IMR-90 (cell line): ENCODE measurements at regions not wholly inside any gene's neighbourhood (a gene's known extent, or its start where the extent isn't known, plus 50 kb on each side); places are given as distances from the start of the nearest gene placed in this dataset.

Experiments
- ATAC-seq: fragments of 200-7000 bp; cut with Tn5 transposase; 2 replicates; pipeline ENCODE4 v1.9.1; 2020; ENCODE audit warnings: low read depth, mild to moderate bottlenecking, moderate library complexity
- BruUV-seq: library from RNA; stranded (reverse); fragments of 400-500 nt; replicated peaks from 2 replicates; lab custom pipeline; 2021; lab: Mats Ljungman, UMichigan
- CTCF ChIA-PET: fragments of 300-600 bp; formaldehyde crosslinking; extraction: SDS; loops from one replicate; lab custom pipeline; 2021; ENCODE audit warnings: antibody characterized with exemption; lab: Yijun Ruan, JAX
- POLR2A ChIA-PET: fragments of 300-600 bp; sonication (Branson Sonifier 250); formaldehyde crosslinking; loops from one replicate; lab custom pipeline; 2022; ENCODE audit warnings: antibody characterized with exemption; ENCODE audit not compliant: unreplicated experiment; lab: Charles Lee
- DNase-seq: peaks from one replicate; pipeline ENCODE4 v3.0.0; 2013
- H2AFZ ChIP-seq: replicated peaks from 2 replicates; pipeline ENCODE3; 2013; ENCODE audit warnings: low read length, mild to moderate bottlenecking; ENCODE audit not compliant: poor library complexity
- H2AK5ac ChIP-seq: 2 replicates; pipeline ENCODE4 v1.6.1; 2013; ENCODE audit warnings: low read depth, low read length, inconsistent platforms
- H2AK9ac ChIP-seq: replicated peaks from 2 replicates; pipeline ENCODE3; 2013; ENCODE audit warnings: mild to moderate bottlenecking, low read depth, low read length, moderate library complexity; ENCODE audit not compliant: poor library complexity
- H2BK120ac ChIP-seq: 2 replicates; pipeline ENCODE4 v1.6.1; 2013; ENCODE audit warnings: low read depth, low read length, inconsistent platforms
- H2BK15ac ChIP-seq: 3 replicates; pipeline ENCODE4 v1.6.1; 2013; ENCODE audit warnings: low read depth, low read length, inconsistent platforms
- H2BK20ac ChIP-seq: 2 replicates; pipeline ENCODE4 v1.6.1; 2013; ENCODE audit warnings: low read depth, mild to moderate bottlenecking, inconsistent platforms, low read length, moderate library complexity
- H2BK5ac ChIP-seq: 2 replicates; pipeline ENCODE4 v1.6.1; 2013; ENCODE audit warnings: mild to moderate bottlenecking, low read depth, low read length, inconsistent platforms; ENCODE audit not compliant: poor library complexity, severe bottlenecking
- H3K14ac ChIP-seq: replicated peaks from 2 replicates; pipeline ENCODE4 v1.6.1; 2013; ENCODE audit warnings: low read depth, low read length, inconsistent platforms
- H3K18ac ChIP-seq: 2 replicates; pipeline ENCODE4 v1.6.1; 2013; ENCODE audit warnings: low read depth, low read length, control low read depth
- H3K23ac ChIP-seq: 2 replicates; pipeline ENCODE4 v1.6.1; 2013; ENCODE audit warnings: low read depth, low read length, inconsistent platforms
- H3K27ac ChIP-seq: 2 replicates; pipeline ENCODE4 v1.5.1; 2013; ENCODE audit warnings: mild to moderate bottlenecking, control low read depth, low read length; ENCODE audit not compliant: insufficient read depth
- H3K27me3 ChIP-seq: 2 replicates; pipeline ENCODE4 v1.6.1; 2013; ENCODE audit warnings: low read length; ENCODE audit not compliant: control insufficient read depth, insufficient read depth
- H3K36me3 ChIP-seq: 2 replicates; pipeline ENCODE4 v1.6.1; 2013; ENCODE audit warnings: low read length, mixed read lengths; ENCODE audit not compliant: control insufficient read depth, insufficient read depth
- H3K4ac ChIP-seq: 2 replicates; pipeline ENCODE4 v1.6.1; 2013; ENCODE audit warnings: low read depth, low read length, inconsistent platforms
- H3K4me1 ChIP-seq: 2 replicates; pipeline ENCODE4 v1.6.1; 2013; ENCODE audit warnings: low read length, mixed read lengths; ENCODE audit not compliant: control insufficient read depth, insufficient read depth
- H3K4me2 ChIP-seq: 2 replicates; pipeline ENCODE4 v1.6.1; 2013; ENCODE audit warnings: low read depth, mild to moderate bottlenecking, control low read depth, low read length, moderate library complexity
- H3K4me3 ChIP-seq: 2 replicates; pipeline ENCODE4 v1.5.1; 2013; ENCODE audit warnings: low read depth, mild to moderate bottlenecking, control low read depth, low read length, moderate library complexity; ENCODE audit not compliant: insufficient read depth
- H3K56ac ChIP-seq: 2 replicates; pipeline ENCODE4 v1.6.1; 2013; ENCODE audit warnings: low read length, inconsistent platforms; ENCODE audit not compliant: insufficient read depth; ENCODE audit errors: extremely low read depth
- H3K79me1 ChIP-seq, 2 experiments: 2 replicates each; pipeline ENCODE4 v1.6.1; 2013; ENCODE audit warnings: low read length in 2 of 2, inconsistent platforms in 1 of 2, low read depth in 1 of 2
- H3K9ac ChIP-seq: 2 replicates; pipeline ENCODE4 v1.6.1; 2013; ENCODE audit warnings: low read depth, low read length, control low read depth
- H3K9me1 ChIP-seq: 2 replicates; pipeline ENCODE4 v1.6.1; 2013; ENCODE audit warnings: low read length, inconsistent platforms; ENCODE audit not compliant: insufficient read depth
- H3K9me3 ChIP-seq: 2 replicates; pipeline ENCODE4 v1.6.1; 2013; ENCODE audit warnings: low read length; ENCODE audit not compliant: control insufficient read depth, insufficient read depth
- H4K20me1 ChIP-seq: 2 replicates; pipeline ENCODE4 v1.6.1; 2013; ENCODE audit warnings: low read length, inconsistent platforms; ENCODE audit not compliant: insufficient read depth
- H4K5ac ChIP-seq: 2 replicates; pipeline ENCODE4 v1.6.1; 2013; ENCODE audit warnings: mild to moderate bottlenecking, low read depth, low read length, control low read depth
- H4K8ac ChIP-seq, 2 experiments: 2 replicates each; pipeline ENCODE4 v1.6.1; 2013; ENCODE audit warnings: low read depth in 2 of 2, low read length in 2 of 2, control low read depth in 1 of 2, inconsistent platforms in 1 of 2
- H4K91ac ChIP-seq: 2 replicates; pipeline ENCODE4 v1.6.1; 2013; ENCODE audit warnings: low read depth, low read length, inconsistent platforms; ENCODE audit not compliant: insufficient read depth
- MAFK ChIP-seq: IDR thresholded peaks from 2 replicates; pipeline ENCODE4 v1.6.1; 2012; ENCODE audit warnings: low read depth, low read length, improper control_type of control experiment
- MAZ ChIP-seq: IDR thresholded peaks from 2 replicates; pipeline ENCODE4 v1.6.1; 2012; ENCODE audit warnings: low read depth, mild to moderate bottlenecking, low read length, improper control_type of control experiment, moderate library complexity, borderline replicate concordance
- WGBS, 2 experiments: methylation state at CpG; one replicate each; pipeline versions ENCODE4 v1.1.5 to v1.1.7; 2013; ENCODE audit warnings: missing lambda C conversion rate in 2 of 2; ENCODE audit not compliant: insufficient read length in 1 of 2; ENCODE audit errors: extremely low coverage in 2 of 2; 5-methylcytosine and 5-hydroxymethylcytosine counted together
- dilution Hi-C: fragments of 300-500 bp; cut with HindIII; formaldehyde crosslinking; loops from one replicate; pipeline ENCODE4 v1.14.3; 2018; ENCODE audit warnings: low sequenced_read_pairs; ENCODE audit not compliant: unreplicated experiment
- in situ Hi-C: fragments of 300-500 bp; cut with MboI; formaldehyde crosslinking; loops from 3 replicates; pipeline ENCODE4 v1.14.3; 2019; ENCODE audit warnings: low sequenced_read_pairs, inconsistent platforms, mixed read lengths
- intact Hi-C: fragments of 100-400 bp; cut with micrococcal nuclease; formaldehyde crosslinking; loops from 2 replicates; pipeline ENCODE4 v1.10.0; 2022

GRCh38 chr2:107760620-107761364, 65.9 kb upstream of the RGPD4 start:
- no peak overlapping the region for H3K23ac ChIP-seq
- no peak overlapping the region for H4K91ac ChIP-seq
- no peak overlapping the region for H2AK9ac ChIP-seq
- no peaks in the 10 kb centered on the region for H3K36me3 ChIP-seq
- H2BK15ac ChIP-seq, result no peak overlapping the region
- DNase-seq (no peak), ATAC-seq (no peak)
- no peak overlapping the region for H3K4me2 ChIP-seq
- H4K20me1 ChIP-seq, result no peaks in the 10 kb centered on the region
- H3K56ac ChIP-seq, result no peak overlapping the region
- no peak overlapping the region for H3K27ac ChIP-seq
- H2AFZ ChIP-seq, result no peak overlapping the region
- peaks cover 1% of the 10 kb centered on the region; the same call in 1 of the 2 replicates for H3K9me3 ChIP-seq
- H2AK5ac ChIP-seq, result no peak overlapping the region
- ChIA-PET POLR2A (no interaction called here), CTCF (no interaction called here)
- no TSS peak for BruUV-seq
- no peak overlapping the region for H3K9ac ChIP-seq
- H3K14ac ChIP-seq, result no peak overlapping the region
- no CpG with 5 or more reads among the region's 5 CpGs for WGBS, 2 experiments
- no peak overlapping the region for H3K18ac ChIP-seq
- H4K5ac ChIP-seq, result no peak overlapping the region
- no peaks in the 10 kb centered on the region for H3K4me1 ChIP-seq
- no peak overlapping the region for H2BK20ac ChIP-seq
- no peaks in the 10 kb centered on the region for H3K79me1 ChIP-seq
- dilution Hi-C loops (no loop called here), intact Hi-C loops (no loop called here), in situ Hi-C loops (no loop called here)
- no peak overlapping the region for H3K4me3 ChIP-seq
- H4K8ac ChIP-seq, result no peak overlapping the region
- TF ChIP-seq MAFK (0 out of 2 replicates have a peak, but pooled peaks have one; percentile 38), MAZ (no peak)
- no peak overlapping the region for H2BK120ac ChIP-seq
- no peaks in the 10 kb centered on the region for H3K9me1 ChIP-seq
- no peak overlapping the region for H3K4ac ChIP-seq
- H3K27me3 ChIP-seq, result no peaks in the 10 kb centered on the region
- H2BK5ac ChIP-seq, result no peak overlapping the region
